Adipocyte (in vitro differentiated cells): ENCODE measurements at regions not wholly inside any gene's neighbourhood (a gene's known extent, or its start where the extent isn't known, plus 50 kb on each side); places are given as distances from the start of the nearest gene placed in this dataset.
A peak's percentile ranks its signal among the peaks of the same experiment; 100 is the strongest.

Experiments
- DNase-seq: peaks from one replicate; pipeline ENCODE4 v3.0.0-alpha.2; 2015; ENCODE audit warnings: low read depth
- H3K27me3 ChIP-seq: replicated peaks from 2 replicates; pipeline ENCODE4 v1.7.0; 2013; ENCODE audit warnings: mild to moderate bottlenecking, low read length, moderate library complexity; ENCODE audit not compliant: control insufficient read depth, insufficient read depth
- H3K36me3 ChIP-seq: 2 replicates; pipeline ENCODE4 v1.7.0; 2013; ENCODE audit warnings: low read length, mild to moderate bottlenecking, moderate library complexity; ENCODE audit not compliant: control insufficient read depth, insufficient read depth, severe bottlenecking
- H3K4me1 ChIP-seq: 2 replicates; pipeline ENCODE4 v1.7.0; 2013; ENCODE audit warnings: mild to moderate bottlenecking, low read length, moderate library complexity; ENCODE audit not compliant: control insufficient read depth, insufficient read depth
- H3K4me3 ChIP-seq: 2 replicates; pipeline ENCODE4 v1.7.0; 2013; ENCODE audit warnings: mild to moderate bottlenecking, low read length, moderate library complexity
- H3K9ac ChIP-seq: 2 replicates; pipeline ENCODE4 v1.7.0; 2013; ENCODE audit warnings: mild to moderate bottlenecking, low read length, moderate library complexity
- H3K9me3 ChIP-seq: 2 replicates; pipeline ENCODE4 v1.7.0; 2013; ENCODE audit warnings: mild to moderate bottlenecking, low read length, moderate library complexity; ENCODE audit not compliant: control insufficient read depth

- DNase-seq = peak; percentile 4
- Histone ChIP-seq H3K27me3 (peaks cover 37% of the 10 kb centered on the region), H3K9ac (no peak overlapping the region), H3K9me3 (no peaks in the 10 kb centered on the region), H3K4me3 (no peak overlapping the region), H3K36me3 (no peaks in the 10 kb centered on the region), H3K4me1 (no peaks in the 10 kb centered on the region)
Measured at GRCh38 chr5:77569409-77569808, 69.1 kb downstream of the OTP start.

DNA sequence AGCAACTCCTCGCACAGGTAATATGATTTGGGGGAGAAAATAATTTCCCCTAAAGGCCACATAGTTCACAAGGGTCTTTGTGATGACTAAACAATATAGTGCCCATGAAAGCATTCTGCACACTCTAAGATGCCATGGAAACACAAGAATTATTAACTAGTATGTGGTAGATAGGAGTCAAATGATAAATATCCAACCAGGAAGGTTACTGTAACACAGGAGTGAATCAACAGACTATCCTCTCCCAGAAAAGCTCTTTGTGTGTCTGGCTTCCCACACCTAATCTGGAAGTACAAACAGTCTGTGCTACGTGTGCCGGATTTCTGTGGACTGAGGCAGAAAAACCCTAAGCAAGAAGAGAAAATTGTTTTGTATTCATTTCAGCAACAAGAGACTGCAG lies 70.0 kb downstream of the OTP start:
- Histone ChIP-seq H3K9ac (no peak overlapping the region), H3K4me1 (no peaks in the 10 kb centered on the region), H3K36me3 (no peaks in the 10 kb centered on the region), H3K9me3 (no peaks in the 10 kb centered on the region), H3K4me3 (no peak overlapping the region), H3K27me3 (peaks cover 36% of the 10 kb centered on the region)
- DNase-seq = no peak

DNA sequence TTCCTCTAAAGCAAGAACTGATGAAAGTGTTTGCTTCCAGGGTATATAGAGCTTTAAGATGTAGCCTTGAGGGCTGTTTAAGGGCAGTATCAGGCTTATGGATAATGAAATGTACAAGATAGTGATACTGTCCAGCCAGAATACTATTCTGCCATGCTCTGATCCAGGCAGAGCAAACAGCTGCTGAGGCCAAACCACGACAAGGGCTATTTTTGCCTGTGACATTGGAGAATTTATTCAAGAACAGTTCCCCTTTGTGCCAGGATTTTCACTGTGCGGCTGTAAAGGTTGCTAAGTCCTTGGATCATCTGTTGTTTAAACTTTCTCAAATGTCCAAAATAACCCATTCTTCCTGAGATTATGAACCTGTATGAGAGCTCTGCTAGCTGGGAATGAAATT lies 70.4 kb downstream of the OTP start:
- Histone ChIP-seq H3K27me3 (peaks cover 32% of the 10 kb centered on the region), H3K9ac (no peak overlapping the region), H3K4me1 (no peaks in the 10 kb centered on the region), H3K9me3 (no peaks in the 10 kb centered on the region), H3K36me3 (no peaks in the 10 kb centered on the region), H3K4me3 (no peak overlapping the region)
- no peak for DNase-seq

DNA sequence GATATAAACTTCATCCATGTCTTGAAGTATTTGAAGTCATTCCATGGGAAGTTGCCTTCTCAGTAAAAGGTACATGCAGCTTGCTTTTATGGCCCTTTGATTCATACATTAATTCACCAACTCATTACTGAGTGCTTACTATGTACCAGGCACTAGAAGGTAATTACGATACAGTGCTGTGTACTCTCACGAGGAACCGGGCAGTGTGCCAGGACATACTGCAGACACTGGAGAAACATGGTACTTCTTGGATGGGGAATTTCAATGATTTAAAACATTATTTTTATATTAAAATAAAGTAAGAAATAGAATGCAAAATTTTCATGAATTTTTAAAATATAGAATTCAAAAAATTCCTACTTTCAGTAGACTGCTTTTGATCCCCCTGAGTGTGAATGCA lies 71.4 kb upstream of the WDR41 start:
- no peak for DNase-seq
- Histone ChIP-seq H3K9ac (no peak overlapping the region), H3K4me3 (no peak overlapping the region), H3K36me3 (no peaks in the 10 kb centered on the region), H3K27me3 (peaks cover 14% of the 10 kb centered on the region), H3K4me1 (no peaks in the 10 kb centered on the region), H3K9me3 (no peaks in the 10 kb centered on the region)

GRCh38 chr5:77561965-77562364 lies 69.8 kb upstream of the WDR41 start:
- Histone ChIP-seq H3K27me3 (peaks cover 9% of the 10 kb centered on the region), H3K4me3 (no peak overlapping the region), H3K9ac (no peak overlapping the region), H3K9me3 (no peaks in the 10 kb centered on the region), H3K36me3 (no peaks in the 10 kb centered on the region), H3K4me1 (no peaks in the 10 kb centered on the region)
- no peak for DNase-seq

DNA sequence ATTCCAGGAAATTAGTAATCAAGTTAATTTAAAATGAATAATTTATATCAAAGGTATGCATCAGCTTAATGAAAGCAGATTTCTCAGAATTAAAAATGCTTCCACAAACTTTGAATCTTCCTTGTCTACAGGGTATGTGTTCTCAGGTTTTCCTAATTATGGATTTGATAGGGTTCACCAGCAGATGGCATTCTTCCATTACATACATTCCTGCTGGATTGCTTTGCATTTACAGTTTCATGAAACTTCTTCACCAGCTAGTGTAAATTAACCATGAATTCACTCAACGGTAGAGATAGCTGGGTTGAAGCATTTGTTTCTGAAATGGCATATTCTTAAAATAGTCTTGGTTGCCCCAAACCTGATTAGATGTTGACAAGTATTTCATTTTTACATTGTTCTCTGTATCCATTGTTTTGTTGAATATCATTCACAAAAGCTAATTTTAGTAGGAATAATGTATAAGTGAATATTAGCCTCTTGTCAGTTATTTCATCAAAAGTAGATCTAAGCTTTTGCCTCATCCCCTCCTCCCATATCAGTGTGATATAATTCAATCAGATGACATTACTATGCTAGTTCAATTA lies 68.7 kb upstream of the WDR41 start:
- Histone ChIP-seq H3K4me1 (no peaks in the 10 kb centered on the region), H3K27me3 (peaks cover 4% of the 10 kb centered on the region), H3K9me3 (no peaks in the 10 kb centered on the region), H3K36me3 (no peaks in the 10 kb centered on the region), H3K4me3 (no peak overlapping the region), H3K9ac (no peak overlapping the region)
- DNase-seq = peak; percentile 72

DNA sequence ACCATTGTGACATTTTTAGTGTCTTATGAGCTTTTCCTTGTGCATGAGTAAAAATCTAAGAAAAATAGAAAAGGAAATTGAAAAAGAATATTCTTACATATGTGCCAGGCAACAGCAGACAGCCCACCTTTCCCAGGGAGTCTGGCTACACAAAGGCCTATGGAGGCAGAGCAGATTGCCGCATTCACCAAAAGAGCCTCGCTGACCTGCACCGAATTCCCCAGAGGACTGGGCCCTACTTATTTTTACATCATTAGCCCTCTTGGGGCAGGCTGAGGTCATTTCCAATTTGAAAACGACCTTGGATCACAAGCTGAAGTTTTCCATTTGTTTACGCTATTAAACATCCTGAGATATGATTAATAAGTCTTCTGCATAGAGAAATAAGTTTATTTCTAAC lies 66.2 kb upstream of the WDR41 start:
- H3K27me3 ChIP-seq = no peaks in the 10 kb centered on the region
- DNase-seq = no peak
- H3K9me3 ChIP-seq = no peaks in the 10 kb centered on the region
- H3K4me3 ChIP-seq = no peak overlapping the region
- H3K9ac ChIP-seq = no peak overlapping the region
- no peaks in the 10 kb centered on the region for H3K36me3 ChIP-seq
- no peaks in the 10 kb centered on the region for H3K4me1 ChIP-seq

DNA sequence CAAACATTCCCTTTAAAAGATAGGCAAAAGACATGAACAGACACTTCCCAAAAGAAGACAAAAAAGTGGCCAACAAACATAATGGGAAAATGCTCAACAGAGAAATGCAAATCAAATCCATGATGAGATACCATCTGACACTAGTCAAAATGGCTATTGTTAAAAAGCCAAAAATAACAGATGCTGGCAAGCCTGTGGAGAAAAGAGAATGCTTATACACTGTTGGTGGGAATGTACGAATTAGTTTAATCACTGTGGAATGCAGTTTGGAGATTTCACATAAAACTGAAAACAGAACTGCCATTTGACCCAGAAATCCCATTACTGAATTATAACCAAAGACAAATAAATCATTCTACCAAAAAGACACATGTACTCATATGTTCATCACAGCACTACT lies 58.3 kb upstream of the WDR41 start:
- H3K4me3 ChIP-seq = no peak overlapping the region
- H3K4me1 ChIP-seq = no peaks in the 10 kb centered on the region
- H3K27me3 ChIP-seq = no peaks in the 10 kb centered on the region
- peaks cover 4% of the 10 kb centered on the region for H3K9me3 ChIP-seq
- H3K9ac ChIP-seq = no peak overlapping the region
- no peak for DNase-seq
- H3K36me3 ChIP-seq = no peaks in the 10 kb centered on the region

DNA sequence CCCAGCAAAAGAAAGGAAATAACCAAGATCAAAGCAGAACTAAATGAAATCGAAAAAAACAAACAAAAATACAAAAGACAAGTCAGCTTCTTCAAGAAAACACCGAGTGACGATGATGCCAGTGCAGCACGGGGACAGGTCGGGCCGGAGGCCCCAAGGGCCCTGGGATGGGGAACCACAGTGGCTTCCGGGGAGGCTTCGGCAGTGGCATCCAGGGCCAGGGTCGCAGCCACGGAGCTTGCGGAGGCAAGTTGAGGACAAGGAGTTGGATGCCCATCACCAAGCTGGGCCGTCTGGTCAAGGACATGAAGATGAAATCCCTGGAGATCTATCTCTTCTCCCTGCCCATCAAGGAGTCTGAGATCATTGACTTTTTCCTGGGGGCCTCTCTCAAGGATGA lies 53.2 kb upstream of the WDR41 start:
- Histone ChIP-seq H3K9me3 (peaks cover 4% of the 10 kb centered on the region), H3K4me1 (no peaks in the 10 kb centered on the region), H3K36me3 (no peaks in the 10 kb centered on the region), H3K27me3 (peaks cover 3% of the 10 kb centered on the region), H3K9ac (no peak overlapping the region), H3K4me3 (no peak overlapping the region)
- no peak for DNase-seq
